HEK293 (cell line): ENCODE measurements at regions not wholly inside any gene's neighbourhood (a gene's known extent, or its start where the extent isn't known, plus 50 kb on each side); places are given as distances from the start of the nearest gene placed in this dataset.

ENCODE experiments used
- EGR2 ChIP-seq: fragments of 450-650 bp; formaldehyde crosslinking; IDR thresholded peaks from 2 replicates; pipeline ENCODE4 v1.5.1; 2016; ENCODE audit warnings: low read depth, missing biosample characterization, missing genetic modification characterization
- GLIS1 ChIP-seq: fragments of 450-650 bp; formaldehyde crosslinking; IDR thresholded peaks from 2 replicates; pipeline ENCODE4 v1.5.1; 2016; ENCODE audit warnings: missing biosample characterization, missing genetic modification characterization
- OSR2 ChIP-seq: fragments of 450-650 bp; formaldehyde crosslinking; IDR thresholded peaks from 2 replicates; pipeline ENCODE4 v1.5.1; 2016; ENCODE audit warnings: missing biosample characterization, missing genetic modification characterization
- SCRT1 ChIP-seq: fragments of 450-650 bp; formaldehyde crosslinking; IDR thresholded peaks from 2 replicates; pipeline ENCODE4 v1.5.1; 2016; ENCODE audit warnings: missing biosample characterization, missing genetic modification characterization, borderline replicate concordance
- SP3 ChIP-seq: fragments of 450-650 bp; formaldehyde crosslinking; IDR thresholded peaks from 2 replicates; pipeline ENCODE4 v1.5.1; 2016; ENCODE audit warnings: missing biosample characterization, missing genetic modification characterization
- ZBTB1 ChIP-seq: fragments of 450-650 bp; formaldehyde crosslinking; IDR thresholded peaks from 2 replicates; pipeline ENCODE4 v1.5.1; 2016; ENCODE audit warnings: missing biosample characterization, missing genetic modification characterization
- ZFP69B ChIP-seq: fragments of 450-650 bp; formaldehyde crosslinking; IDR thresholded peaks from 2 replicates; pipeline ENCODE4 v1.5.1; 2016; ENCODE audit warnings: missing biosample characterization, missing genetic modification characterization
- ZNF324 ChIP-seq: fragments of 450-650 bp; formaldehyde crosslinking; IDR thresholded peaks from 2 replicates; pipeline ENCODE4 v1.5.1; 2016; ENCODE audit warnings: missing biosample characterization, missing genetic modification characterization
- ZNF394 ChIP-seq: fragments of 450-650 bp; formaldehyde crosslinking; IDR thresholded peaks from 2 replicates; pipeline ENCODE4 v1.5.1; 2016; ENCODE audit warnings: missing biosample characterization, missing genetic modification characterization, mild to moderate bottlenecking, moderate library complexity, borderline replicate concordance
- ZNF404 ChIP-seq: fragments of 450-650 bp; formaldehyde crosslinking; IDR thresholded peaks from 2 replicates; pipeline ENCODE4 v1.5.1; 2017; ENCODE audit warnings: missing biosample characterization, missing genetic modification characterization
- ZNF433 ChIP-seq: fragments of 450-650 bp; formaldehyde crosslinking; IDR thresholded peaks from 2 replicates; pipeline ENCODE4 v1.5.1; 2016; ENCODE audit warnings: missing biosample characterization, missing genetic modification characterization, low read depth
- ZNF677 ChIP-seq: fragments of 450-650 bp; IDR thresholded peaks from 2 replicates; pipeline ENCODE4 v1.5.0; 2018; ENCODE audit warnings: missing biosample characterization, mild to moderate bottlenecking, missing genetic modification characterization, moderate library complexity
- TF ChIP-seq, protein P1 (sequence below): fragments of 450-650 bp; formaldehyde crosslinking; IDR thresholded peaks from 2 replicates; pipeline ENCODE4 v1.5.1; 2017; ENCODE audit warnings: missing biosample characterization, missing genetic modification characterization
- TF ChIP-seq, protein P2 (sequence below): fragments of 450-650 bp; formaldehyde crosslinking; IDR thresholded peaks from 2 replicates; pipeline ENCODE4 v1.5.1; 2016; ENCODE audit warnings: missing biosample characterization, missing genetic modification characterization
- TF ChIP-seq, protein P3 (sequence below): fragments of 450-650 bp; formaldehyde crosslinking; IDR thresholded peaks from 2 replicates; pipeline ENCODE4 v1.5.1; 2016; ENCODE audit warnings: missing biosample characterization, missing genetic modification characterization
- TF ChIP-seq, protein P4 (sequence below): fragments of 450-650 bp; formaldehyde crosslinking; IDR thresholded peaks from 2 replicates; pipeline ENCODE4 v1.5.1; 2016; ENCODE audit warnings: missing biosample characterization, missing genetic modification characterization

DNA sequence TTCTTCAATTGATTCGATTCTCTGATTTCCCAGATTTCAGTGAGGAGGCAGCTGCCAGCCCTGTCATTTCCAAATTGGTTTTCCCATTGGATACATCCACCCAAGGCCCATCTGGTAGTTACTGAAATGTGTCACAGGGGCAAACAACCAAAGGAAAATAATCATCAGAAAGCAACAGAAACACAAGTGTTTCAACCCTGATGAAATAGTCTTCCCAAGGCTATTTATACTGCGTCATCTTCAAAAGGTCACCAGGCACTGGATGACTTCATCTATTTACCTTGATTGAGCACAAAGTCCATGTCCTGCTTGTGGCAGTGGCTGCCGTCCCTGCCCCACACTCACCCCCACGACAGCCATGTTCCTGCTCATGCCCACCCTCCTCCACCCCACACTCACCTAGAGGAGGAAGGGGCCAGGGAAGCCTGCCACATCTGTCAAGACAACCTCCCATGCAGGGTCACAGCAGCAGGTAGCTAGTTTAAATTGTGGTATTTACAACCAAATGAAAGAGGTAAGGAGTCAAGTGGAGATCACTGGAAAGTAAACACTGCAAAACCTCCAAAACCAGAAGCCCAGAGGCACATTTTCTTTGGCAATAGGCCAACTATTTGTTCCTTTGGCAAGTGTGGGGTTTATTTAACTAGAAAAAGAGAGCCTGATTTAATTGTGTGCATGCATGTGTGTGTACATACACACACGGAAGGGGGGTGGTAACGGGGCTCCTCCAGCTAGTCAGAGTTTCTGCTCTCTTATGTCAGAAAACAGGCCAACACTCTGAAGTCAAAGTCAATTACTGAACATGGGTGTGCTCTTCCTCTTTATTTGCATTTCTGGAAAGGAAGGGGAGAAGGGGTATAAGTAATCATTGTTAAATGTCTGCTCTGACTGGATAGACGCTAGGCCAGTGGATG is 49.5 kb upstream of the RAB4A start (continued):
- TF ChIP-seq, protein P1, sequence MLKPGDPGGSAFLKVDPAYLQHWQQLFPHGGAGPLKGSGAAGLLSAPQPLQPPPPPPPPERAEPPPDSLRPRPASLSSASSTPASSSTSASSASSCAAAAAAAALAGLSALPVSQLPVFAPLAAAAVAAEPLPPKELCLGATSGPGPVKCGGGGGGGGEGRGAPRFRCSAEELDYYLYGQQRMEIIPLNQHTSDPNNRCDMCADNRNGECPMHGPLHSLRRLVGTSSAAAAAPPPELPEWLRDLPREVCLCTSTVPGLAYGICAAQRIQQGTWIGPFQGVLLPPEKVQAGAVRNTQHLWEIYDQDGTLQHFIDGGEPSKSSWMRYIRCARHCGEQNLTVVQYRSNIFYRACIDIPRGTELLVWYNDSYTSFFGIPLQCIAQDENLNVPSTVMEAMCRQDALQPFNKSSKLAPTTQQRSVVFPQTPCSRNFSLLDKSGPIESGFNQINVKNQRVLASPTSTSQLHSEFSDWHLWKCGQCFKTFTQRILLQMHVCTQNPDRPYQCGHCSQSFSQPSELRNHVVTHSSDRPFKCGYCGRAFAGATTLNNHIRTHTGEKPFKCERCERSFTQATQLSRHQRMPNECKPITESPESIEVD (tag by site-specific recombination): no peak; the same call in 1 of the 2 replicates
- TF ChIP-seq OSR2 (tag by site-specific recombination) (peak; percentile 100), EGR2 (tag by site-specific recombination) (0 out of 2 replicates have a peak, but pooled peaks have one; percentile 84), GLIS1 (tag by site-specific recombination) (peak; percentile 97; the same call in 1 of the 2 replicates), ZNF394 (tag by site-specific recombination) (peak; percentile 84), ZNF324 (tag by site-specific recombination) (peak; percentile 100), ZNF433 (tag by site-specific recombination) (no peak), ZBTB1 (tag by site-specific recombination) (peak; percentile 88; the same call in 1 of the 2 replicates), ZFP69B (tag by site-specific recombination) (peak; percentile 93; the same call in 1 of the 2 replicates), ZNF677 (tag by site-specific recombination) (peak; percentile 96), ZNF404 (tag by site-specific recombination) (peak; percentile 58; the same call in 1 of the 2 replicates), SP3 (tag by site-specific recombination) (peak; percentile 64), SCRT1 (tag by site-specific recombination) (no peak; the same call in none of the 2 replicates)
- TF ChIP-seq, protein P2, sequence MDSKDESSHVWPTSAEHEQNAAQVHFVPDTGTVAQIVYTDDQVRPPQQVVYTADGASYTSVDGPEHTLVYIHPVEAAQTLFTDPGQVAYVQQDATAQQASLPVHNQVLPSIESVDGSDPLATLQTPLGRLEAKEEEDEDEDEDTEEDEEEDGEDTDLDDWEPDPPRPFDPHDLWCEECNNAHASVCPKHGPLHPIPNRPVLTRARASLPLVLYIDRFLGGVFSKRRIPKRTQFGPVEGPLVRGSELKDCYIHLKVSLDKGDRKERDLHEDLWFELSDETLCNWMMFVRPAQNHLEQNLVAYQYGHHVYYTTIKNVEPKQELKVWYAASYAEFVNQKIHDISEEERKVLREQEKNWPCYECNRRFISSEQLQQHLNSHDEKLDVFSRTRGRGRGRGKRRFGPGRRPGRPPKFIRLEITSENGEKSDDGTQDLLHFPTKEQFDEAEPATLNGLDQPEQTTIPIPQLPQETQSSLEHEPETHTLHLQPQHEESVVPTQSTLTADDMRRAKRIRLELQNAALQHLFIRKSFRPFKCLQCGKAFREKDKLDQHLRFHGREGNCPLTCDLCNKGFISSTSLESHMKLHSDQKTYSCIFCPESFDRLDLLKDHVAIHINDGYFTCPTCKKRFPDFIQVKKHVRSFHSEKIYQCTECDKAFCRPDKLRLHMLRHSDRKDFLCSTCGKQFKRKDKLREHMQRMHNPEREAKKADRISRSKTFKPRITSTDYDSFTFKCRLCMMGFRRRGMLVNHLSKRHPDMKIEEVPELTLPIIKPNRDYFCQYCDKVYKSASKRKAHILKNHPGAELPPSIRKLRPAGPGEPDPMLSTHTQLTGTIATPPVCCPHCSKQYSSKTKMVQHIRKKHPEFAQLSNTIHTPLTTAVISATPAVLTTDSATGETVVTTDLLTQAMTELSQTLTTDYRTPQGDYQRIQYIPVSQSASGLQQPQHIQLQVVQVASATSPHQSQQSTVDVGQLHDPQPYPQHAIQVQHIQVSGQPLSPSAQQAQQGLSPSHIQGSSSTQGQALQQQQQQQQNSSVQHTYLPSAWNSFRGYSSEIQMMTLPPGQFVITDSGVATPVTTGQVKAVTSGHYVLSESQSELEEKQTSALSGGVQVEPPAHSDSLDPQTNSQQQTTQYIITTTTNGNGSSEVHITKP (tag by site-specific recombination): peak; percentile 84; the same call in 1 of the 2 replicates
- TF ChIP-seq, protein P3, sequence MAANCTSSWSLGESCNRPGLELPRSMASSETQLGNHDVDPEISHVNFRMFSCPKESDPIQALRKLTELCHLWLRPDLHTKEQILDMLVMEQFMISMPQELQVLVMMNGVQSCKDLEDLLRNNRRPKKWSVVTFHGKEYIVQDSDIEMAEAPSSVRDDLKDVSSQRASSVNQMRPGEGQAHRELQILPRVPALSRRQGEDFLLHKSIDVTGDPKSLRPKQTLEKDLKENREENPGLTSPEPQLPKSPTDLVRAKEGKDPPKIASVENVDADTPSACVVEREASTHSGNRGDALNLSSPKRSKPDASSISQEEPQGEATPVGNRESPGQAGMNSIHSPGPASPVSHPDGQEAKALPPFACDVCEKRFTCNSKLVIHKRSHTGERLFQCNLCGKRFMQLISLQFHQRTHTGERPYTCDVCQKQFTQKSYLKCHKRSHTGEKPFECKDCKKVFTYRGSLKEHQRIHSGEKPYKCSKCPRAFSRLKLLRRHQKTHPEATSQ (tag by site-specific recombination): no peak; the same call in 1 of the 2 replicates
- TF ChIP-seq, protein P4, sequence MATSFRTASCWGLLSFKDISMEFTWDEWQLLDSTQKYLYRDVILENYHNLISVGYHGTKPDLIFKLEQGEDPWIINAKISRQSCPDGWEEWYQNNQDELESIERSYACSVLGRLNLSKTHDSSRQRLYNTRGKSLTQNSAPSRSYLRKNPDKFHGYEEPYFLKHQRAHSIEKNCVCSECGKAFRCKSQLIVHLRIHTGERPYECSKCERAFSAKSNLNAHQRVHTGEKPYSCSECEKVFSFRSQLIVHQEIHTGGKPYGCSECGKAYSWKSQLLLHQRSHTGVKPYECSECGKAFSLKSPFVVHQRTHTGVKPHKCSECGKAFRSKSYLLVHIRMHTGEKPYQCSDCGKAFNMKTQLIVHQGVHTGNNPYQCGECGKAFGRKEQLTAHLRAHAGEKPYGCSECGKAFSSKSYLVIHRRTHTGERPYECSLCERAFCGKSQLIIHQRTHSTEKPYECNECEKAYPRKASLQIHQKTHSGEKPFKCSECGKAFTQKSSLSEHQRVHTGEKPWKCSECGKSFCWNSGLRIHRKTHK: no peak
- TF ChIP-seq, all 188 proteins: peak for 51
